ENCODE measurements at regions not wholly inside any gene's neighbourhood (a gene's known extent, or its start where the extent isn't known, plus 50 kb on each side); places are given as distances from the start of the nearest gene placed in this dataset.

DNA sequence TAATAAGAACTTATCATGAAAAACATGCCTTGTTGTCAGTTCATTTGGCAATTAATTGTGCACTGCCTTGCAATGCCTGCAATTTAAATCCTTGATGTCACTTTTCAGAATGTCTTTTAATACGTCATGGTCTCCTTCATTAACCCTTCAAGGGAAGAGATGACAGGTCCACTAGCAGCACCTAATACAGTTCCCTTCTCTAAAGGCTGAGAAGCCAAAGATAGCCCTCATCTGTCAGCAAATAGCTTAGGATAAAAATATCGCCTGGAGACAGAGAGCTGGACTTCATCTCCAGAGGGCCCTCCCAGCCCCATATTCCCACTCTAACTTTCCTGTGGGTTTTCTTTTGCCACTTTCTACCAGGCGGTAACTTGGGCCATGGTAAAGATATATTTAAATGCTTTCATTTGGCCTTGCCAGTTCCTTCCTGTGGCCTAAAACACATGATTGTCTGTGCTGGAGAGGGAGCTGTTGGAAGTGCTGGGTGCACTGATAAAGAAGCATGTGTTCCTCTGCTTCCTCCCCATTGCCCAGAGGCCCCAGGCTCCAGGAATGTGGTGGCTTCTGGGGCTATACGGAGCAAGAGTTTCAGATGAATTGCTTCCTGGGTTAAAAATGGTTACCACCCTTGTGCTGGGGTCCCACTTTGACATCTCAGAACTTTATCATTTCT is 76.3 kb upstream of the UMPS start:
- Histone ChIP-seq H3K79me2 (ENCODE audit: control insufficient read depth, low read length) (no peaks in the 10 kb centered on the region), H4K20me1 (ENCODE audit: control insufficient read depth, insufficient read depth, low read depth, low read length) (no peaks in the 10 kb centered on the region), H3K9me3 (ENCODE audit: control insufficient read depth, insufficient read depth, low read length) (no peaks in the 10 kb centered on the region), H3K27me3 (ENCODE audit: control insufficient read depth, low read length) (no peaks in the 10 kb centered on the region), H3K4me2 (ENCODE audit: low read length) (no peak overlapping the region), H3K36me3 (ENCODE audit: control insufficient read depth, low read length) (no peaks in the 10 kb centered on the region), H3K4me3 (ENCODE audit: low read length) (no peak overlapping the region), H3K4me1 (ENCODE audit: control insufficient read depth, low read length) (no peaks in the 10 kb centered on the region), H3F3A (ENCODE audit: control insufficient read depth, insufficient read depth) (no peaks in the 10 kb centered on the region), H3K9me2 (replicated peaks; ENCODE audit: control insufficient read depth, low read length) (no peaks in the 10 kb centered on the region), H3K27ac (ENCODE audit: low read depth, low read length) (no peak overlapping the region)
- TF ChIP-seq EZH2phosphoT487 (IDR thresholded peaks at IDR 0.05; ENCODE audit: borderline replicate concordance, low read length), result no peak
- TF ChIP-seq, protein P1, sequence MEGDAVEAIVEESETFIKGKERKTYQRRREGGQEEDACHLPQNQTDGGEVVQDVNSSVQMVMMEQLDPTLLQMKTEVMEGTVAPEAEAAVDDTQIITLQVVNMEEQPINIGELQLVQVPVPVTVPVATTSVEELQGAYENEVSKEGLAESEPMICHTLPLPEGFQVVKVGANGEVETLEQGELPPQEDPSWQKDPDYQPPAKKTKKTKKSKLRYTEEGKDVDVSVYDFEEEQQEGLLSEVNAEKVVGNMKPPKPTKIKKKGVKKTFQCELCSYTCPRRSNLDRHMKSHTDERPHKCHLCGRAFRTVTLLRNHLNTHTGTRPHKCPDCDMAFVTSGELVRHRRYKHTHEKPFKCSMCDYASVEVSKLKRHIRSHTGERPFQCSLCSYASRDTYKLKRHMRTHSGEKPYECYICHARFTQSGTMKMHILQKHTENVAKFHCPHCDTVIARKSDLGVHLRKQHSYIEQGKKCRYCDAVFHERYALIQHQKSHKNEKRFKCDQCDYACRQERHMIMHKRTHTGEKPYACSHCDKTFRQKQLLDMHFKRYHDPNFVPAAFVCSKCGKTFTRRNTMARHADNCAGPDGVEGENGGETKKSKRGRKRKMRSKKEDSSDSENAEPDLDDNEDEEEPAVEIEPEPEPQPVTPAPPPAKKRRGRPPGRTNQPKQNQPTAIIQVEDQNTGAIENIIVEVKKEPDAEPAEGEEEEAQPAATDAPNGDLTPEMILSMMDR (IDR thresholded peaks at IDR 0.05; ENCODE audit: low read depth, low read length, poor library complexity, severe bottlenecking), result no peak

DNA sequence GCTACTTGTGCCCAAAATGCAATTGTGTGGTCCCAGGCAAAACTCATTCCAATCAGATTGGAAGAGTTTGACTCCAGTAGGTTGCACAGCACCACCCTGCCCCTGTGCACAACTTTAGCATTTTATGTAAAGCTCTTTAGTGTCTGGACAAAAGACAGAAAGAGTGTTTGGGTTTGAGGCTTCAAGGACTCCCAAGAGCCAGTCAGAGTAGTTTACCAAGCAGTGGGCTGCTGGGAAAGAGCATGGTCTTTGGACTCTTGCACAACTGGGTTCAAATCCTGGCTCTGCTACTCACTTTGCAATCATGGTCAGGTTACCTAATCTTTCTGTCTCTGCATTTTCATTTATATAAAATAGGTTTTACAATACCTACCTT is 75.8 kb upstream of the UMPS start:
- Histone ChIP-seq H3K9me2 (replicated peaks; ENCODE audit: control insufficient read depth, low read length) (no peaks in the 10 kb centered on the region), H3K27me3 (ENCODE audit: control insufficient read depth, low read length) (no peaks in the 10 kb centered on the region), H3K4me3 (ENCODE audit: low read length) (no peak overlapping the region), H4K20me1 (ENCODE audit: control insufficient read depth, insufficient read depth, low read depth, low read length) (no peaks in the 10 kb centered on the region), H3K9me3 (ENCODE audit: control insufficient read depth, insufficient read depth, low read length) (no peaks in the 10 kb centered on the region), H3K27ac (ENCODE audit: low read depth, low read length) (no peak overlapping the region), H3K36me3 (ENCODE audit: control insufficient read depth, low read length) (no peaks in the 10 kb centered on the region), H3K4me2 (ENCODE audit: low read length) (no peak overlapping the region), H3K79me2 (ENCODE audit: control insufficient read depth, low read length) (no peaks in the 10 kb centered on the region), H3K4me1 (ENCODE audit: control insufficient read depth, low read length) (no peaks in the 10 kb centered on the region), H3F3A (ENCODE audit: control insufficient read depth, insufficient read depth) (no peaks in the 10 kb centered on the region)
- TF ChIP-seq, protein P1 (IDR thresholded peaks at IDR 0.05; ENCODE audit: low read depth, low read length, poor library complexity, severe bottlenecking), result no peak
- no peak for TF ChIP-seq EZH2phosphoT487 (IDR thresholded peaks at IDR 0.05; ENCODE audit: borderline replicate concordance, low read length)

DNA sequence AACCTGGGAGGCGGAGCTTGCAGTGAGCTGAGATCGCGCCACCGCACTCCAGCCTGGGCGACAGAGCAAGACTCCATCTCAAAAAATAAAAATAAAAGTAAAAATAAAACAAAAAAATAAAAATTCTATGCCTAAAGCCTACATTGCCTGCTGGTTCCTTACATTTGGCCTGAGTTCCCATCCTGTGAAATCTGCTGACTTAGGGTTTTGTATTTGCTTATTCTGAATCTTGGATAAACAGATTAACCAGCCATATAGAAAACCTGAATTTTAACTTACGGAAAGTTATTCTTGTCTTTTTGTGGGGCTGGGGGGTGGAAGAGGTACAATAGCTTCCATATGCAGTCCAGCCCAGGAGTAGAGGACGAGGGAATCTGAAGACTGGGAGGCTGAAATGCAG is 73.7 kb upstream of the UMPS start:
- no peaks in the 10 kb centered on the region for H3K36me3 ChIP-seq (ENCODE audit: control insufficient read depth, low read length)

More for the DNA sequence above, 73.7 kb upstream of the UMPS start:
- no peaks in the 10 kb centered on the region for H3F3A ChIP-seq (ENCODE audit: control insufficient read depth, insufficient read depth)
- no peaks in the 10 kb centered on the region for H4K20me1 ChIP-seq (ENCODE audit: control insufficient read depth, insufficient read depth, low read depth, low read length)
- no peaks in the 10 kb centered on the region for H3K79me2 ChIP-seq (ENCODE audit: control insufficient read depth, low read length)
- H3K4me3 ChIP-seq (ENCODE audit: low read length), result no peak overlapping the region
- no peaks in the 10 kb centered on the region for H3K4me1 ChIP-seq (ENCODE audit: control insufficient read depth, low read length)
- no peak overlapping the region for H3K4me2 ChIP-seq (ENCODE audit: low read length)
- no peak for TF ChIP-seq EZH2phosphoT487 (IDR thresholded peaks at IDR 0.05; ENCODE audit: borderline replicate concordance, low read length)
- TF ChIP-seq, protein P1 (IDR thresholded peaks at IDR 0.05; ENCODE audit: low read depth, low read length, poor library complexity, severe bottlenecking), result no peak
- no peaks in the 10 kb centered on the region for H3K9me3 ChIP-seq (ENCODE audit: control insufficient read depth, insufficient read depth, low read length)
- H3K27me3 ChIP-seq (ENCODE audit: control insufficient read depth, low read length), result no peaks in the 10 kb centered on the region
- no peaks in the 10 kb centered on the region for H3K9me2 ChIP-seq (replicated peaks; ENCODE audit: control insufficient read depth, low read length)
- no peak overlapping the region for H3K27ac ChIP-seq (ENCODE audit: low read depth, low read length)

Data from DOHH2 (cell line).